ENCODE measurements at regions not wholly inside any gene's neighbourhood (a gene's known extent, or its start where the extent isn't known, plus 50 kb on each side); places are given as distances from the start of the nearest gene placed in this dataset.
"Not testable (repeated sequence)": the region's sequence is repeated elsewhere in the genome, so short reads cannot be mapped to it uniquely, and the experiment has no call there.

- intact Hi-C loops (cut with micrococcal nuclease; ENCODE audit: unreplicated experiment); H3K4me1 ChIP-seq (ENCODE audit: insufficient read depth, low read length); BruUV-seq (replicated peaks); DNase-seq (ENCODE audit: low spot score); H3K9ac ChIP-seq (ENCODE audit: insufficient read depth, low read depth, low read length); in situ Hi-C loops (cut with HindIII; ENCODE audit: extremely low pct_ligation_motif_present, low pct_unique_long_range_greater_than_20kb); H3K27me3 ChIP-seq (ENCODE audit: control insufficient read depth in 1 of 2, insufficient read depth in 2 of 2, low read length in 2 of 2); H3K79me2 ChIP-seq (ENCODE audit: insufficient read depth, low read length); H3K4me3 ChIP-seq (replicated peaks in 1 of 3; ENCODE audit: insufficient read depth in 1 of 3, low read depth in 2 of 3, low read length in 3 of 3); H3K9me3 ChIP-seq (ENCODE audit: low read length); POLR2A ChIA-PET; ATAC-seq; H3K36me3 ChIP-seq (replicated peaks in 1 of 2; ENCODE audit: control insufficient read depth in 1 of 2, insufficient read depth in 2 of 2, low read length in 2 of 2); H2AFZ ChIP-seq (ENCODE audit: low read length); H3K4me2 ChIP-seq (ENCODE audit: low read depth, low read length); H3K27ac ChIP-seq (ENCODE audit: extremely low read length, insufficient read depth, low read length); H4K20me1 ChIP-seq (ENCODE audit: insufficient read depth, low read length); CTCF ChIA-PET (ENCODE audit: low intra/inter-chr PET ratio, low total read pairs); FAIRE-seq: not testable (repeated sequence)
- 0 out of 4 replicates have a peak, but pooled peaks of 1 of the 2 experiments have one; percentile 9 for TF ChIP-seq MAFK (conservative IDR thresholded peaks at IDR 0.05 in 1 of 2, IDR thresholded peaks at IDR 0.05 in 1 of 2; ENCODE audit: low read length in 2 of 2)
- WGBS (ENCODE audit: low lambda C conversion rate), result 100% methylated on average over 1 of the region's 1 CpG
These were observed 920.9 kb downstream of the DNAJB9 start for GRCh38 chr7:109490607-109491006.

GRCh38 chr7:109497053-109497452, 927.4 kb downstream of the DNAJB9 start:
- H3K9me3 ChIP-seq (ENCODE audit: low read length), result no peaks in the 10 kb centered on the region
- H3K27ac ChIP-seq (ENCODE audit: extremely low read length, insufficient read depth, low read length), result no peak overlapping the region
- WGBS (ENCODE audit: low lambda C conversion rate), result 0% methylated on average over 5 of the region's 5 CpGs
- no TSS peak for BruUV-seq (replicated peaks)
- no peaks in the 10 kb centered on the region for H3K79me2 ChIP-seq (ENCODE audit: insufficient read depth, low read length)
- H3K4me1 ChIP-seq (ENCODE audit: insufficient read depth, low read length), result no peaks in the 10 kb centered on the region
- H3K9ac ChIP-seq (ENCODE audit: insufficient read depth, low read depth, low read length), result no peak overlapping the region
- ATAC-seq (no peak), DNase-seq (ENCODE audit: low spot score) (no peak), FAIRE-seq (no peak)
- POLR2A ChIA-PET, result no interaction called here
- no peaks in the 10 kb centered on the region for H4K20me1 ChIP-seq (ENCODE audit: insufficient read depth, low read length)
- TF ChIP-seq SMARCE1 (IDR thresholded peaks at IDR 0.05; ENCODE audit: borderline replicate concordance) (no peak), RBM22 (optimal IDR thresholded peaks at IDR 0.05; ENCODE audit: low read length) (no peak), MAFK (conservative IDR thresholded peaks at IDR 0.05 in 1 of 2, IDR thresholded peaks at IDR 0.05 in 1 of 2; ENCODE audit: low read length in 2 of 2) (peak; percentile 82 to 95), ZNF326 (CRISPR knock-in tag; IDR thresholded peaks at IDR 0.05; ENCODE audit: borderline replicate concordance) (no peak), RNF2 (conservative IDR thresholded peaks at IDR 0.05; ENCODE audit: low read depth) (no peak), MAFF (IDR thresholded peaks at IDR 0.05; ENCODE audit: low read depth, low read length) (peak; percentile 87)
- in situ Hi-C loops (cut with HindIII; ENCODE audit: extremely low pct_ligation_motif_present, low pct_unique_long_range_greater_than_20kb) (no loop called here), intact Hi-C loops (cut with micrococcal nuclease; ENCODE audit: unreplicated experiment) (no loop called here)
- H3K4me3 ChIP-seq (replicated peaks in 1 of 3; ENCODE audit: insufficient read depth in 1 of 3, low read depth in 2 of 3, low read length in 3 of 3), result no peak overlapping the region
- H3K27me3 ChIP-seq (ENCODE audit: control insufficient read depth in 1 of 2, insufficient read depth in 2 of 2, low read length in 2 of 2), result no peaks in the 10 kb centered on the region
- no peak overlapping the region for H2AFZ ChIP-seq (ENCODE audit: low read length)
- H3K4me2 ChIP-seq (ENCODE audit: low read depth, low read length), result no peak overlapping the region
- no peaks in the 10 kb centered on the region for H3K36me3 ChIP-seq (replicated peaks in 1 of 2; ENCODE audit: control insufficient read depth in 1 of 2, insufficient read depth in 2 of 2, low read length in 2 of 2)
- CTCF ChIA-PET (ENCODE audit: low intra/inter-chr PET ratio, low total read pairs), result no interaction called here
